Right lobe of liver (tissue), 4 donors: ENCODE measurements at regions not wholly inside any gene's neighbourhood (a gene's known extent, or its start where the extent isn't known, plus 50 kb on each side); places are given as distances from the start of the nearest gene placed in this dataset.

Source experiments
- POLR2A ChIP-seq: fragments of 450-650 bp; IDR thresholded peaks from one replicate; pipeline ENCODE4 v1.6.1; 2017; ENCODE audit warnings: antibody characterized with exemption, mild to moderate bottlenecking
- TF ChIP-seq, protein P1 (sequence below), 4 donors: fragments of 200-600 bp in 3 of 4; fragments of 450-650 bp in 1 of 4; IDR thresholded peaks; one replicate each; pipeline versions ENCODE4 v1.5.1 to v1.8.0; 2016 to 2022; ENCODE audit warnings: antibody characterized with exemption in 4 of 4, mild to moderate bottlenecking in 2 of 4
- donor health status: DM: no; HTN: no; CAD: no.
- donor health status: DM: no; HTN: no; CAD: no.
- donor health status: DM: no; HTN: yes; CAD: no.

DNA sequence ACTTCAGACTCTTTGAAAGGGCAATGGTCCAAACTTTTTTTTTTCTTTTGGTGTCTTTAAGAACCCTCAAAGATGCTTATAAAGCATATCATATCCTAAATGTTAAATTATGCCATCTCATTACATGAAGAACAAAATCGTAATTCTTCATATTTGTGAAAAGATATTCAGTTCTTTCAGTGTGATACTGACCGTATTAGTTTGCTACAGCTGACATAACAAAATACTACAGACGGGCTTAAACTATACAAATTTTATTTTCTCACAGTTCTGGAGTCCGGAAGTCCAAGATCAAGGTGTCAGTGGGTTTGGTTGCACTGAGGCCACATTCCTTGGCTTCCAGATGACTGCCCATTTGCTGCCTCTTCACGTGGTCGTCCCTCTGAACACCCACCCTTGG lies 1377.2 kb upstream of the ZEB2 start:
- TF ChIP-seq, protein P1, sequence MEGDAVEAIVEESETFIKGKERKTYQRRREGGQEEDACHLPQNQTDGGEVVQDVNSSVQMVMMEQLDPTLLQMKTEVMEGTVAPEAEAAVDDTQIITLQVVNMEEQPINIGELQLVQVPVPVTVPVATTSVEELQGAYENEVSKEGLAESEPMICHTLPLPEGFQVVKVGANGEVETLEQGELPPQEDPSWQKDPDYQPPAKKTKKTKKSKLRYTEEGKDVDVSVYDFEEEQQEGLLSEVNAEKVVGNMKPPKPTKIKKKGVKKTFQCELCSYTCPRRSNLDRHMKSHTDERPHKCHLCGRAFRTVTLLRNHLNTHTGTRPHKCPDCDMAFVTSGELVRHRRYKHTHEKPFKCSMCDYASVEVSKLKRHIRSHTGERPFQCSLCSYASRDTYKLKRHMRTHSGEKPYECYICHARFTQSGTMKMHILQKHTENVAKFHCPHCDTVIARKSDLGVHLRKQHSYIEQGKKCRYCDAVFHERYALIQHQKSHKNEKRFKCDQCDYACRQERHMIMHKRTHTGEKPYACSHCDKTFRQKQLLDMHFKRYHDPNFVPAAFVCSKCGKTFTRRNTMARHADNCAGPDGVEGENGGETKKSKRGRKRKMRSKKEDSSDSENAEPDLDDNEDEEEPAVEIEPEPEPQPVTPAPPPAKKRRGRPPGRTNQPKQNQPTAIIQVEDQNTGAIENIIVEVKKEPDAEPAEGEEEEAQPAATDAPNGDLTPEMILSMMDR (IDR thresholded peaks at IDR 0.05) = no peak
- TF ChIP-seq POLR2A = no peak
